ENCODE measurements at regions not wholly inside any gene's neighbourhood (a gene's known extent, or its start where the extent isn't known, plus 50 kb on each side); places are given as distances from the start of the nearest gene placed in this dataset.

GRCh38 chr5:113950186-113950585, 411.7 kb upstream of the KCNN2 start:
- TF ChIP-seq EZH2 (IDR thresholded peaks at IDR 0.05; ENCODE audit: insufficient read depth, poor library complexity, severe bottlenecking) (no peak), EZH2phosphoT487 (IDR thresholded peaks at IDR 0.05; ENCODE audit: insufficient read depth, low read depth) (no peak)
